ENCODE measurements at regions not wholly inside any gene's neighbourhood (a gene's known extent, or its start where the extent isn't known, plus 50 kb on each side); places are given as distances from the start of the nearest gene placed in this dataset.
"Not testable (repeated sequence)": the region's sequence is repeated elsewhere in the genome, so short reads cannot be mapped to it uniquely, and the experiment has no call there.

DNA sequence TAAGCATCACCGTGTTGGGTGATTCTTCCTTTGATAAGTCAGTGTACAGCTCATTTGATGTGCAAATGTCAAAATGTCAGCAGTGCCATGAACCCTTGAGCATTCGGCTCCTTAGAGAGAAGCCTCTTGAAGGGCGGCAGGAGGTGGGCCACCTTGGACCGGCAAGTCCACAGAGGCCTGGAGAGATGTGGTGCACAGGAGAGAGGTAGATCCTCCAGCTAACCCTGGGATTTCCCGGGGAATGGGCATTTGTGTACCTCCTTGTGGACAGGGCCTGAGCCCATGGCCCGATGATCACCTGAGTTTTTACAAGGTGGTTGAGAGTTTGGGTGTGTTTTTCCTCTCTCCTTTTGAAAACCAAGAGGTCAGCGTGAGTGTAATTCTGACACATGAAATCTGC is 133.2 kb upstream of the RCN1 start:
- Mint-ChIP-seq H3K36me3 (no peaks in the 10 kb centered on the region), H3K27ac (no peak overlapping the region), H3K9me3 (no peaks in the 10 kb centered on the region), H3K27me3 (peaks cover 9% of the 10 kb centered on the region), H3K4me3 (no peak overlapping the region), H3K4me1 (ENCODE audit: unreplicated experiment) (no peaks in the 10 kb centered on the region)
- TF ChIP-seq, protein P1, sequence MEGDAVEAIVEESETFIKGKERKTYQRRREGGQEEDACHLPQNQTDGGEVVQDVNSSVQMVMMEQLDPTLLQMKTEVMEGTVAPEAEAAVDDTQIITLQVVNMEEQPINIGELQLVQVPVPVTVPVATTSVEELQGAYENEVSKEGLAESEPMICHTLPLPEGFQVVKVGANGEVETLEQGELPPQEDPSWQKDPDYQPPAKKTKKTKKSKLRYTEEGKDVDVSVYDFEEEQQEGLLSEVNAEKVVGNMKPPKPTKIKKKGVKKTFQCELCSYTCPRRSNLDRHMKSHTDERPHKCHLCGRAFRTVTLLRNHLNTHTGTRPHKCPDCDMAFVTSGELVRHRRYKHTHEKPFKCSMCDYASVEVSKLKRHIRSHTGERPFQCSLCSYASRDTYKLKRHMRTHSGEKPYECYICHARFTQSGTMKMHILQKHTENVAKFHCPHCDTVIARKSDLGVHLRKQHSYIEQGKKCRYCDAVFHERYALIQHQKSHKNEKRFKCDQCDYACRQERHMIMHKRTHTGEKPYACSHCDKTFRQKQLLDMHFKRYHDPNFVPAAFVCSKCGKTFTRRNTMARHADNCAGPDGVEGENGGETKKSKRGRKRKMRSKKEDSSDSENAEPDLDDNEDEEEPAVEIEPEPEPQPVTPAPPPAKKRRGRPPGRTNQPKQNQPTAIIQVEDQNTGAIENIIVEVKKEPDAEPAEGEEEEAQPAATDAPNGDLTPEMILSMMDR (conservative IDR thresholded peaks at IDR 0.05), result no peak
- no peak for DNase-seq (ENCODE audit: extremely low spot score, unreplicated experiment)

DNA sequence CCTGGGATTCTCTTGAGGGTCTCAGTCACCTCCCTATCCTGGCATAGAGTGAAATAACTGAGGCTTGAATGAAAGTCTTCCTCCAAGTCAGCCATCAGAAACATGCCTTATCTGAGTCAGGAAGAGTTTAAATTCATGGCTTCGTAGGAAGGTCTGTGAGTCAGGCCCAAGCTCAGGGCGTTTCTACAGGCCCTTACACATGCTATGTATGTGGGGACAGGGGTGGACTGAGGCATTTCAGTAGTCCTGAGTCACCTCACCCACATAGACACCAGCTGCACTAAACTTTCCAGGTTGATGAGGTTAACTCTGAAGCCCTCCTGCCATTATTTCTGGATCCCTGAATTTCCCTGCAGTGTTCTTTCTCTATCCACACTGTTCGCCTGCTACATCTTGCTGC is 134.6 kb upstream of the RCN1 start:
- Mint-ChIP-seq H3K4me3 (no peak overlapping the region), H3K9me3 (no peaks in the 10 kb centered on the region), H3K27ac (no peak overlapping the region), H3K4me1 (ENCODE audit: unreplicated experiment) (no peaks in the 10 kb centered on the region), H3K27me3 (peaks cover 9% of the 10 kb centered on the region), H3K36me3 (no peaks in the 10 kb centered on the region)
- TF ChIP-seq, protein P1 (conservative IDR thresholded peaks at IDR 0.05), result no peak
- no peak for DNase-seq (ENCODE audit: extremely low spot score, unreplicated experiment)

- Mint-ChIP-seq H3K4me3 (no peak overlapping the region), H3K27ac (no peak overlapping the region), H3K36me3 (no peaks in the 10 kb centered on the region), H3K27me3 (peaks cover 9% of the 10 kb centered on the region), H3K9me3 (no peaks in the 10 kb centered on the region), H3K4me1 (ENCODE audit: unreplicated experiment) (no peaks in the 10 kb centered on the region)
- DNase-seq (ENCODE audit: extremely low spot score, unreplicated experiment), result no peak
- TF ChIP-seq, protein P1 (conservative IDR thresholded peaks at IDR 0.05), result no peak
These were observed 135.0 kb upstream of the RCN1 start for GRCh38 chr11:31955838-31956237.

GRCh38 chr11:31953803-31954327 is 137.0 kb upstream of the RCN1 start:
- Mint-ChIP-seq H3K9me3 (no peaks in the 10 kb centered on the region), H3K27ac (no peak overlapping the region), H3K4me3 (no peak overlapping the region), H3K4me1 (ENCODE audit: unreplicated experiment) (no peaks in the 10 kb centered on the region), H3K36me3 (no peaks in the 10 kb centered on the region), H3K27me3 (peaks cover 9% of the 10 kb centered on the region)
- no peak for DNase-seq (ENCODE audit: extremely low spot score, unreplicated experiment)
- TF ChIP-seq, protein P1 (conservative IDR thresholded peaks at IDR 0.05), result no peak

DNA sequence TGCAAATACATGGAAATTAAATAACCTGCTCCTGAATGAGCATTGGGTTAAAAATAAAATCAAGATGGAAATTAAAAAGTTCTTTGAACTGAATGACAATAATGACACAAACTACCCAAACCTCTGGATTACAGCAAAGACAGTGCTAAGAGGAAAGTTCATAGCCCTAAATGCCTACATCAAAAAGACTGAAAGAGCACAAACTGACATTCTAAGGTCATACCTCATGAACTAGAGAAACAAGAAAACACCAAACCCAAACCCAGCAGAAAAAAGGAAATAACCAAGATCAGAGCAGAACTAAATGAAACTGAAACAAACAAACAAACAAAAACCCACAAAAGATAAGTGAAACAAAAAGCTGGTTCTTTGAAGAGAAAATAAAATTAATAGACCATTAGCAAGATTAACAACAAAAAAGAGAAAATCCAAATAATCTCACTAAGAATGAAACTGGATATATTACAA is 138.6 kb upstream of the PAX6 start:
- H3K27ac Mint-ChIP-seq; DNase-seq (ENCODE audit: extremely low spot score, unreplicated experiment); H3K27me3 Mint-ChIP-seq; H3K36me3 Mint-ChIP-seq; H3K4me3 Mint-ChIP-seq; H3K9me3 Mint-ChIP-seq; H3K4me1 Mint-ChIP-seq (ENCODE audit: unreplicated experiment): not testable (repeated sequence)

GRCh38 chr11:31947051-31947450 is 135.9 kb upstream of the PAX6 start:
- no peaks in the 10 kb centered on the region for H3K9me3 Mint-ChIP-seq
- H3K4me1 Mint-ChIP-seq (ENCODE audit: unreplicated experiment), result no peaks in the 10 kb centered on the region
- no peaks in the 10 kb centered on the region for H3K36me3 Mint-ChIP-seq
- TF ChIP-seq, protein P1 (conservative IDR thresholded peaks at IDR 0.05), result no peak
- no peak overlapping the region for H3K4me3 Mint-ChIP-seq
- no peaks in the 10 kb centered on the region for H3K27me3 Mint-ChIP-seq
- no peak for DNase-seq (ENCODE audit: extremely low spot score, unreplicated experiment)
- H3K27ac Mint-ChIP-seq, result no peak overlapping the region

Measured in type B pancreatic cell (in vitro differentiated cells).